ENCODE measurements at regions not wholly inside any gene's neighbourhood (a gene's known extent, or its start where the extent isn't known, plus 50 kb on each side); places are given as distances from the start of the nearest gene placed in this dataset.

- Histone ChIP-seq H3K27ac (no peak overlapping the region), H3K4me1 (no peaks in the 10 kb centered on the region), H3K4me3 (no peak overlapping the region), H3K9me3 (no peaks in the 10 kb centered on the region), H3K36me3 (no peaks in the 10 kb centered on the region), H3K27me3 (no peaks in the 10 kb centered on the region)
- 71 to 76% methylated on average over 4 of the region's 4 CpGs for WGBS, 2 donors
- intact Hi-C loops (cut with DNase I) = no loop called here
- TF ChIP-seq POLR2A (IDR thresholded peaks at IDR 0.05) (no peak), CTCF (IDR thresholded peaks at IDR 0.05) (no peak)
- DNase-seq = no peak
Measured at GRCh38 chr4:41322617-41323016, 65.9 kb downstream of the UCHL1 start.

GRCh38 chr4:41323179-41323578, 66.5 kb downstream of the UCHL1 start:
- Histone ChIP-seq H3K27me3 (no peaks in the 10 kb centered on the region), H3K27ac (no peak overlapping the region), H3K4me3 (no peak overlapping the region), H3K4me1 (no peaks in the 10 kb centered on the region), H3K36me3 (no peaks in the 10 kb centered on the region), H3K9me3 (no peaks in the 10 kb centered on the region)
- TF ChIP-seq CTCF (IDR thresholded peaks at IDR 0.05) (no peak), POLR2A (IDR thresholded peaks at IDR 0.05) (no peak)
- WGBS, 2 donors = 90 to 96% methylated on average over 1 of the region's 1 CpG
- no peak for DNase-seq
- intact Hi-C loops (cut with DNase I) = no loop called here

- Histone ChIP-seq H3K4me1 (no peaks in the 10 kb centered on the region), H3K27ac (no peak overlapping the region), H3K27me3 (no peaks in the 10 kb centered on the region), H3K4me3 (no peak overlapping the region), H3K36me3 (no peaks in the 10 kb centered on the region), H3K9me3 (no peaks in the 10 kb centered on the region)
- intact Hi-C loops (cut with DNase I) = no loop called here
- DNase-seq = no peak
- 82 to 98% methylated on average over 2 of the region's 2 CpGs for WGBS, 2 donors
- TF ChIP-seq CTCF (IDR thresholded peaks at IDR 0.05) = no peak
- TF ChIP-seq POLR2A (IDR thresholded peaks at IDR 0.05) = no peak
Measured at GRCh38 chr4:41323706-41324105, 67.0 kb downstream of the UCHL1 start.

GRCh38 chr4:41324861-41325260, 68.1 kb downstream of the UCHL1 start:
- WGBS, 2 donors = 91 to 92% methylated on average over 6 of the region's 6 CpGs
- no peak overlapping the region for H3K4me3 ChIP-seq
- H3K27ac ChIP-seq = no peak overlapping the region

GRCh38 chr4:41325901-41326300, 69.2 kb downstream of the UCHL1 start:
- Histone ChIP-seq H3K4me1 (no peaks in the 10 kb centered on the region), H3K9me3 (no peaks in the 10 kb centered on the region), H3K36me3 (no peaks in the 10 kb centered on the region), H3K27ac (no peak overlapping the region), H3K4me3 (no peak overlapping the region), H3K27me3 (no peaks in the 10 kb centered on the region)
- DNase-seq = no peak
- intact Hi-C loops (cut with DNase I) = no loop called here
- TF ChIP-seq CTCF (IDR thresholded peaks at IDR 0.05) (no peak), POLR2A (IDR thresholded peaks at IDR 0.05) (no peak)

More at GRCh38 chr4:41324861-41325260, 68.1 kb downstream of the UCHL1 start:
- DNase-seq = no peak
- intact Hi-C loops (cut with DNase I) = no loop called here
- H3K9me3 ChIP-seq = no peaks in the 10 kb centered on the region
- no peaks in the 10 kb centered on the region for H3K36me3 ChIP-seq
- TF ChIP-seq POLR2A (IDR thresholded peaks at IDR 0.05) (no peak), CTCF (IDR thresholded peaks at IDR 0.05) (no peak)
- H3K4me1 ChIP-seq = no peaks in the 10 kb centered on the region
- H3K27me3 ChIP-seq = no peaks in the 10 kb centered on the region

Data from esophagus squamous epithelium (tissue), 5 donors.